ENCODE measurements at regions not wholly inside any gene's neighbourhood (a gene's known extent, or its start where the extent isn't known, plus 50 kb on each side); places are given as distances from the start of the nearest gene placed in this dataset.

GRCh38 chr10:64594072-64594471, 1072.9 kb downstream of the REEP3 start:
- Histone ChIP-seq H3K27ac (no peak overlapping the region), H3K36me3 (replicated peaks in 1 of 2; ENCODE audit: insufficient read depth in 1 of 2, low read depth in 2 of 2) (no peaks in the 10 kb centered on the region), H3K27me3 (no peaks in the 10 kb centered on the region), H3K4me3 (no peak overlapping the region), H3K9me3 (no peaks in the 10 kb centered on the region), H3K4me1 (no peaks in the 10 kb centered on the region)
- TF ChIP-seq POLR2A (IDR thresholded peaks at IDR 0.05) (no peak), CTCF (IDR thresholded peaks at IDR 0.05) (no peak)
- DNase-seq (no peak), ATAC-seq (no peak)
- intact Hi-C loops (cut with DNase I), result no loop called here
- WGBS, 2 donors, result 82 to 86% methylated on average over 3 of the region's 3 CpGs

- H3K4me1 ChIP-seq, result no peaks in the 10 kb centered on the region
- H3K27ac ChIP-seq, result no peak overlapping the region
- H3K27me3 ChIP-seq, result no peaks in the 10 kb centered on the region
- ATAC-seq, result no peak
- H3K4me3 ChIP-seq, result no peak overlapping the region
- no peak for TF ChIP-seq POLR2A (IDR thresholded peaks at IDR 0.05)
- TF ChIP-seq CTCF (IDR thresholded peaks at IDR 0.05), result no peak
- intact Hi-C loops (cut with DNase I), result no loop called here
- no peaks in the 10 kb centered on the region for H3K36me3 ChIP-seq (replicated peaks in 1 of 2; ENCODE audit: insufficient read depth in 1 of 2, low read depth in 2 of 2)
- H3K9me3 ChIP-seq, result no peaks in the 10 kb centered on the region
- WGBS, 2 donors, result 86 to 90% methylated on average over 1 of the region's 1 CpG
- DNase-seq, result no peak
Measured at GRCh38 chr10:64598600-64598999, 1077.4 kb downstream of the REEP3 start.

GRCh38 chr10:64601298-64601697, 1080.1 kb downstream of the REEP3 start:
- no peaks in the 10 kb centered on the region for H3K9me3 ChIP-seq
- TF ChIP-seq POLR2A (IDR thresholded peaks at IDR 0.05) (no peak), CTCF (IDR thresholded peaks at IDR 0.05) (no peak)
- H3K27ac ChIP-seq, result no peak overlapping the region
- no peaks in the 10 kb centered on the region for H3K36me3 ChIP-seq (replicated peaks in 1 of 2; ENCODE audit: insufficient read depth in 1 of 2, low read depth in 2 of 2)
- H3K27me3 ChIP-seq, result no peaks in the 10 kb centered on the region
- H3K4me1 ChIP-seq, result no peaks in the 10 kb centered on the region
- DNase-seq, result no peak
- WGBS, 2 donors, result 48 to 52% methylated on average over 3 of the region's 3 CpGs
- no peak overlapping the region for H3K4me3 ChIP-seq
- ATAC-seq, result no peak
- intact Hi-C loops (cut with DNase I), result no loop called here

- no peaks in the 10 kb centered on the region for H3K27me3 ChIP-seq
- intact Hi-C loops (cut with DNase I), result no loop called here
- TF ChIP-seq POLR2A (IDR thresholded peaks at IDR 0.05) (no peak), CTCF (IDR thresholded peaks at IDR 0.05) (no peak)
- no peak overlapping the region for H3K4me3 ChIP-seq
- ATAC-seq (no peak), DNase-seq (no peak)
- no peak overlapping the region for H3K27ac ChIP-seq
- no peaks in the 10 kb centered on the region for H3K4me1 ChIP-seq
- WGBS, 2 donors, result 47 to 50% methylated on average over 3 of the region's 3 CpGs
- H3K36me3 ChIP-seq (replicated peaks in 1 of 2; ENCODE audit: insufficient read depth in 1 of 2, low read depth in 2 of 2), result no peaks in the 10 kb centered on the region
- H3K9me3 ChIP-seq, result no peaks in the 10 kb centered on the region
Measured at GRCh38 chr10:64617085-64617484, 1095.9 kb downstream of the REEP3 start.

- no peaks in the 10 kb centered on the region for H3K4me1 ChIP-seq
- 79 to 85% methylated on average over 2 of the region's 2 CpGs for WGBS, 2 donors
- DNase-seq (no peak), ATAC-seq (no peak)
- H3K9me3 ChIP-seq, result no peaks in the 10 kb centered on the region
- H3K27me3 ChIP-seq, result no peaks in the 10 kb centered on the region
- no peaks in the 10 kb centered on the region for H3K36me3 ChIP-seq (replicated peaks in 1 of 2; ENCODE audit: insufficient read depth in 1 of 2, low read depth in 2 of 2)
- TF ChIP-seq CTCF (IDR thresholded peaks at IDR 0.05) (no peak), POLR2A (IDR thresholded peaks at IDR 0.05) (no peak)
- H3K4me3 ChIP-seq, result no peak overlapping the region
- intact Hi-C loops (cut with DNase I), result no loop called here
- no peak overlapping the region for H3K27ac ChIP-seq
Measured at GRCh38 chr10:64619102-64619501, 1097.9 kb downstream of the REEP3 start.

Data from body of pancreas (tissue), 4 donors.